A673 (cell line): ENCODE measurements at regions not wholly inside any gene's neighbourhood (a gene's known extent, or its start where the extent isn't known, plus 50 kb on each side); places are given as distances from the start of the nearest gene placed in this dataset.

Experiments
- BruUV-seq: library from RNA; stranded (reverse); fragments of 400-500 nt; replicated peaks from 2 replicates; lab custom pipeline; 2021; lab: Mats Ljungman, UMichigan
- CTCF ChIA-PET: fragments of 300-600 bp; sonication (Branson Sonifier 250); formaldehyde crosslinking; loops from one replicate; lab custom pipeline; 2022; ENCODE audit warnings: antibody characterized with exemption; lab: Charles Lee
- POLR2A ChIA-PET: fragments of 300-600 bp; sonication (Branson Sonifier 250); formaldehyde crosslinking; loops from one replicate; lab custom pipeline; 2022; ENCODE audit warnings: antibody characterized with exemption; ENCODE audit not compliant: low non-redundant PET; lab: Charles Lee
- DNase-seq: peaks from one replicate; pipeline ENCODE4 v3.0.0-alpha.2; 2015; ENCODE audit warnings: low spot score
- H3K27ac ChIP-seq: fragments of 200-600 bp; sonication (generic); 2 replicates; pipeline ENCODE4 v1.5.1; 2016; ENCODE audit warnings: mixed run types, low read depth, mild to moderate bottlenecking, mixed read lengths, antibody characterized with exemption, low read length; ENCODE audit not compliant: poor library complexity, severe bottlenecking
- H3K27me3 ChIP-seq: fragments of 200-600 bp; sonication (generic); replicated peaks from 2 replicates; pipeline ENCODE4 v1.6.1; 2017; ENCODE audit warnings: mixed run types, low read depth, mild to moderate bottlenecking, mixed read lengths, antibody characterized with exemption, low read length; ENCODE audit not compliant: insufficient read depth, poor library complexity
- H3K36me3 ChIP-seq: fragments of 200-600 bp; sonication (generic); 2 replicates; pipeline ENCODE4 v1.6.1; 2016; ENCODE audit warnings: mixed run types, mild to moderate bottlenecking, mixed read lengths, antibody characterized with exemption, low read length; ENCODE audit not compliant: insufficient read depth, poor library complexity, severe bottlenecking
- H3K4me1 ChIP-seq: fragments of 200-600 bp; sonication (generic); 2 replicates; pipeline ENCODE4 v1.6.1; 2017; ENCODE audit warnings: mixed run types, mild to moderate bottlenecking, mixed read lengths, antibody characterized with exemption, low read length; ENCODE audit not compliant: insufficient read depth, poor library complexity, severe bottlenecking
- H3K4me3 ChIP-seq: fragments of 200-600 bp; sonication (generic); 2 replicates; pipeline ENCODE4 v1.5.1; 2016; ENCODE audit warnings: low read depth, mixed run types, mild to moderate bottlenecking, mixed read lengths, low read length; ENCODE audit not compliant: poor library complexity, severe bottlenecking
- H3K9me3 ChIP-seq: fragments of 200-600 bp; sonication (generic); 2 replicates; pipeline ENCODE4 v1.6.1; 2016; ENCODE audit warnings: mixed run types, low read depth, mild to moderate bottlenecking, mixed read lengths, antibody characterized with exemption, low read length; ENCODE audit not compliant: poor library complexity, severe bottlenecking
- EZH2 ChIP-seq: fragments of 200-600 bp; sonication (generic); IDR thresholded peaks from 2 replicates; pipeline ENCODE4 v1.6.1; 2017; ENCODE audit warnings: borderline replicate concordance, low read depth, mild to moderate bottlenecking, mixed read lengths, antibody characterized with exemption, low read length; ENCODE audit not compliant: poor library complexity, severe bottlenecking
- intact Hi-C: fragments of 100-400 bp; cut with micrococcal nuclease; formaldehyde crosslinking; loops from one replicate; pipeline ENCODE4 v1.10.0; 2022; ENCODE audit not compliant: unreplicated experiment
- TF ChIP-seq, protein P1 (sequence below): fragments of 300-800, 200-600 bp; sonication (generic); conservative IDR thresholded peaks from 2 replicates; pipeline ENCODE4 v1.5.1; 2017; ENCODE audit warnings: low read depth, mild to moderate bottlenecking, antibody characterized with exemption, low read length, moderate library complexity, mixed read lengths

DNA sequence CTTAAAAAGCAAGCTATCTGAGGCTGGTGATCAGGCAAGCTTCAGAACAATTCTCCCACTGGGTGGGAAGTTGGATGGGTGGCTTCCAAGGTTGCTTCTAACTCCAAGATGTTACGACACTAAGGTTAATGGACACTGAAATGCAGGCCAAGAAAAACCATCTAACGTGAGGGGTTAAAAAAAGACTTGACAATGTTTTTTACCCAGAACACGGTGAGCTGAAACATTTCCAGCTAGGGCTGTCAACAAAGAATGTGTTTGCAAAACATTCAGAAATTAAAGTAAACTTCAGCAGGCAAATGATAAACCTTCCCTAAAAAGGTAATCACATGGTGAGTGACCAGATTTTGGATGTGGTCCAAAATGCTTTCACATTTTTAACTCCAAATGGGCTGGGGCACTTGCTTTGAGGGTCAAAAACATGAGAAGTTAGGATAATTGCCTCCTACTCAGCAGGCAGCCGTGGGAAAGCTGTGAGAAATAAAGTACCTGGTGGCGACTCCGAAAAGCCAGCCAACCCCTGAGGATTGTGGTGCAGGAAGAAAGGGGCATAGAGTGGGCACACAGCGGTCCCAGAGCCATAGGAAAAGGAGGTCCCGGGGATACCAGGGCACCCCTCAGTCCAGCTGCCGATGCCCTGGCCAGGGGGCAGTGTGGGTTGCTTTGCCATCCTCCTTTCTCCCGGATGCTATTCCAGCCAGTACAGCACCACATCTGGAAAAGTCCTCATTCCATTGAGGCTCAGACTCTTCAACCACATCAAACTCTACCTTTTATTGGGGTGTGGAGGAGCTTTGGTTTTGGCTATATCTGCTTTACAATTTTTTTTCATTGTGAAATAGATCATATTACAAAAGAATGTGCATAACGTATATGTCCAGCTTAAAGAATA is 90.0 kb upstream of the ATL2 start:
- no peak for DNase-seq
- no peak overlapping the region for H3K4me3 ChIP-seq
- H3K4me1 ChIP-seq: no peaks in the 10 kb centered on the region
- ChIA-PET CTCF (no interaction called here), POLR2A (no interaction called here)
- no peaks in the 10 kb centered on the region for H3K36me3 ChIP-seq
- H3K9me3 ChIP-seq: no peaks in the 10 kb centered on the region
- no peak overlapping the region for H3K27ac ChIP-seq
- intact Hi-C loops: no loop called here
- BruUV-seq: no TSS peak
- TF ChIP-seq, protein P1, sequence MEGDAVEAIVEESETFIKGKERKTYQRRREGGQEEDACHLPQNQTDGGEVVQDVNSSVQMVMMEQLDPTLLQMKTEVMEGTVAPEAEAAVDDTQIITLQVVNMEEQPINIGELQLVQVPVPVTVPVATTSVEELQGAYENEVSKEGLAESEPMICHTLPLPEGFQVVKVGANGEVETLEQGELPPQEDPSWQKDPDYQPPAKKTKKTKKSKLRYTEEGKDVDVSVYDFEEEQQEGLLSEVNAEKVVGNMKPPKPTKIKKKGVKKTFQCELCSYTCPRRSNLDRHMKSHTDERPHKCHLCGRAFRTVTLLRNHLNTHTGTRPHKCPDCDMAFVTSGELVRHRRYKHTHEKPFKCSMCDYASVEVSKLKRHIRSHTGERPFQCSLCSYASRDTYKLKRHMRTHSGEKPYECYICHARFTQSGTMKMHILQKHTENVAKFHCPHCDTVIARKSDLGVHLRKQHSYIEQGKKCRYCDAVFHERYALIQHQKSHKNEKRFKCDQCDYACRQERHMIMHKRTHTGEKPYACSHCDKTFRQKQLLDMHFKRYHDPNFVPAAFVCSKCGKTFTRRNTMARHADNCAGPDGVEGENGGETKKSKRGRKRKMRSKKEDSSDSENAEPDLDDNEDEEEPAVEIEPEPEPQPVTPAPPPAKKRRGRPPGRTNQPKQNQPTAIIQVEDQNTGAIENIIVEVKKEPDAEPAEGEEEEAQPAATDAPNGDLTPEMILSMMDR: no peak
- TF ChIP-seq EZH2: no peak
- no peaks in the 10 kb centered on the region for H3K27me3 ChIP-seq

DNA sequence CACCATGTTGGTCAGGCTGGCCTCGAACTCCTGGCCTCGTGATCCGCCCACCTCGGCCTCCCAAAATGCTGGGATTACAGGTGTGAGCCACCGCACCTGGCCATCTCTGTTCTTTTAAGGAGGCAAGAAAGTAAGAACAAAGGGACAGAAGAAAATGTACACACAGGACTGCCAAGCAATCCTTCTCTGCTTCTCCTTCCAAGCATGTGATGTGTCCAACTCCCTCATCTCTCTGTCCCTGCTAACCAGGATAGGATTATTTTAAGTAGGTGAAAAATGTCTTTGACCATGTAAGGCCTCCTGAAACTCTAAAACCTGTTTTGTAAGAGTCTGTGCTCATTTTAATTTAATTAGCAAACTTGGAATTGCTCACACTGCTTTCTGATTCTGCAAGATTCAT is 89.3 kb upstream of the ATL2 start:
- H3K27me3 ChIP-seq: no peaks in the 10 kb centered on the region
- no peak overlapping the region for H3K4me3 ChIP-seq
- BruUV-seq: no TSS peak
- ChIA-PET CTCF (interaction anchor here (1.2 kb wide), 1 partner anchor 22 kb away, joined by 4 read pairs; no protein-coding TSS in a partner anchor), POLR2A (no interaction called here)
- H3K36me3 ChIP-seq: no peaks in the 10 kb centered on the region
- DNase-seq: no peak
- TF ChIP-seq EZH2: no peak
- TF ChIP-seq, protein P1: no peak
- intact Hi-C loops: no loop called here
- H3K27ac ChIP-seq: no peak overlapping the region
- H3K9me3 ChIP-seq: no peaks in the 10 kb centered on the region
- H3K4me1 ChIP-seq: no peaks in the 10 kb centered on the region

DNA sequence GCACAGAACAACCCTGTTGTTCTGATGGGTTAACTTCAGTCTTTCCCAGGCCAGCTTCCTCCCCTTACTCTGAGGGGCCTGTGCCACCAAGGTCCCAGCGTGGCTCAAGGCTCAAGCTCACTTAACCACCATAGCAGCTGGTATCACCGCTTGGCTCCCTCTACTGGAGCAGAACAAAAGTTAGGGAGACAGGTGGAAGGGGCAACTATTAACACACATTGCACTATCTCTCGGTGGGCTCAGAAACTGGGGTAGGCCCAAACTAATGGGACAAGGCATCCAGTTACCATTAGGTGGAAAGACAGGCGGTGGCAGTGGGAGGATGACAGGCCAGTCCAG is 88.7 kb upstream of the ATL2 start:
- no peaks in the 10 kb centered on the region for H3K27me3 ChIP-seq
- ChIA-PET POLR2A (no interaction called here), CTCF (interaction anchor here (0.6 to 1.2 kb wide), 4 partner anchors 21 to 587 kb away, joined by 4 to 6 read pairs (median 4); no protein-coding TSS in a partner anchor)
- intact Hi-C loops: no loop called here
- no TSS peak for BruUV-seq
- H3K4me1 ChIP-seq: no peaks in the 10 kb centered on the region
- H3K27ac ChIP-seq: no peak overlapping the region
- TF ChIP-seq, protein P1: peak; percentile 60
- TF ChIP-seq EZH2: no peak
- H3K4me3 ChIP-seq: no peak overlapping the region
- H3K36me3 ChIP-seq: no peaks in the 10 kb centered on the region
- DNase-seq: peak; percentile 48
- no peaks in the 10 kb centered on the region for H3K9me3 ChIP-seq
